ENCODE measurements at regions not wholly inside any gene's neighbourhood (a gene's known extent, or its start where the extent isn't known, plus 50 kb on each side); places are given as distances from the start of the nearest gene placed in this dataset.

- DNase-seq, result no peak
Observed at GRCh38 chr7:47724335-47724982, 142.5 kb upstream of the TNS3 start.

GRCh38 chr7:47722126-47722525 is 140.2 kb upstream of the TNS3 start:
- DNase-seq, result no peak

- DNase-seq, result no peak
Observed at GRCh38 chr7:47721670-47722069, 139.8 kb upstream of the TNS3 start.

GRCh38 chr7:47720907-47721244 is 139.0 kb upstream of the TNS3 start:
- no peak for DNase-seq

GRCh38 chr7:47720141-47720906 is 138.4 kb upstream of the TNS3 start:
- DNase-seq, result no peak

- no peak for DNase-seq
Observed at GRCh38 chr7:47719675-47720074, 137.8 kb upstream of the TNS3 start.

GRCh38 chr7:47715631-47716068 is 133.7 kb upstream of the TNS3 start:
- DNase-seq, result no peak

GRCh38 chr7:47714669-47715607 is 133.0 kb upstream of the TNS3 start:
- DNase-seq, result no peak

GRCh38 chr7:47713595-47713994 is 131.7 kb upstream of the TNS3 start:
- DNase-seq, result no peak

GRCh38 chr7:47712416-47712815 is 130.5 kb upstream of the TNS3 start:
- DNase-seq, result no peak

GRCh38 chr7:47711776-47712175 is 129.9 kb upstream of the TNS3 start:
- DNase-seq, result no peak

GRCh38 chr7:47710201-47710935 is 128.5 kb upstream of the TNS3 start:
- no peak for DNase-seq

GRCh38 chr7:47709451-47709850 is 127.5 kb upstream of the TNS3 start:
- DNase-seq, result no peak

- no peak for DNase-seq
Observed at GRCh38 chr7:47709051-47709450, 127.1 kb upstream of the TNS3 start.

GRCh38 chr7:47707583-47707982 is 125.7 kb upstream of the TNS3 start:
- no peak for DNase-seq

- DNase-seq, result no peak
Observed at GRCh38 chr7:47704936-47705335, 123.0 kb upstream of the TNS3 start.

GRCh38 chr7:47702080-47702479 is 120.2 kb upstream of the TNS3 start:
- no peak for DNase-seq

- no peak for DNase-seq
Observed at GRCh38 chr7:47698386-47698785, 116.5 kb upstream of the TNS3 start.

GRCh38 chr7:47697543-47697942 is 115.6 kb upstream of the TNS3 start:
- no peak for DNase-seq

GRCh38 chr7:47696152-47696710 is 114.3 kb upstream of the TNS3 start:
- no peak for DNase-seq

- DNase-seq, result no peak
Observed at GRCh38 chr7:47693216-47693615, 111.3 kb upstream of the TNS3 start.

- DNase-seq, result no peak
Observed at GRCh38 chr7:47691988-47692387, 110.1 kb upstream of the TNS3 start.

Measured in SHP77 (cell line).